Karpas-422 (cell line): ENCODE measurements at regions not wholly inside any gene's neighbourhood (a gene's known extent, or its start where the extent isn't known, plus 50 kb on each side); places are given as distances from the start of the nearest gene placed in this dataset.

ENCODE experiments used
- DNase-seq: peaks from one replicate; pipeline ENCODE4 v3.0.0-alpha.2; 2015
- H2AFZ ChIP-seq: fragments of 200-600 bp; sonication (generic); 2 replicates; pipeline ENCODE4 v1.6.1; 2014; ENCODE audit warnings: antibody characterized with exemption, low read length, mixed read lengths
- H3K27ac ChIP-seq: fragments of 200-600 bp; sonication (generic); 2 replicates; pipeline ENCODE4 v1.5.1; 2014; ENCODE audit warnings: mild to moderate bottlenecking, low read length, moderate library complexity
- H3K27me3 ChIP-seq: fragments of 200-600 bp; sonication (generic); 2 replicates; pipeline ENCODE4 v1.6.1; 2014; ENCODE audit warnings: low read length, mixed read lengths
- H3K36me3 ChIP-seq: fragments of 200-600 bp; sonication (generic); 2 replicates; pipeline ENCODE4 v1.6.1; 2014; ENCODE audit warnings: low read length, mixed read lengths; ENCODE audit not compliant: insufficient read depth
- H3K4me1 ChIP-seq: fragments of 200-600 bp; sonication (generic); 2 replicates; pipeline ENCODE4 v1.6.1; 2014; ENCODE audit warnings: mild to moderate bottlenecking, low read length, mixed read lengths
- H3K4me2 ChIP-seq: fragments of 200-600 bp; sonication (generic); 2 replicates; pipeline ENCODE4 v1.6.1; 2014; ENCODE audit warnings: low read length, low read depth, mild to moderate bottlenecking; ENCODE audit not compliant: poor library complexity, severe bottlenecking
- H3K4me3 ChIP-seq: fragments of 200-600 bp; sonication (generic); 2 replicates; pipeline ENCODE4 v1.5.1; 2014; ENCODE audit warnings: mild to moderate bottlenecking, antibody characterized with exemption, low read length, mixed read lengths
- H3K79me2 ChIP-seq: fragments of 200-600 bp; sonication (generic); 2 replicates; pipeline ENCODE4 v1.6.1; 2014; ENCODE audit warnings: mild to moderate bottlenecking, low read length, mixed read lengths
- H3K9ac ChIP-seq: fragments of 200-600 bp; sonication (generic); 2 replicates; pipeline ENCODE4 v1.6.0; 2014; ENCODE audit warnings: low read length
- H3K9me2 ChIP-seq: fragments of 200-600 bp; sonication (generic), shearing (Covaris generic); replicated peaks from 2 replicates; pipeline ENCODE4 v1.6.0; 2014; ENCODE audit warnings: mild to moderate bottlenecking, low read length, moderate library complexity; ENCODE audit not compliant: insufficient read depth
- H3K9me3 ChIP-seq: fragments of 300-700, 200-600 bp; sonication (generic); 2 replicates; pipeline ENCODE4 v1.6.1; 2014; ENCODE audit warnings: low read length, mixed read lengths
- H4K20me1 ChIP-seq: fragments of 200-600 bp; sonication (generic); 2 replicates; pipeline ENCODE4 v1.6.1; 2014; ENCODE audit warnings: mild to moderate bottlenecking, antibody characterized with exemption, low read length, low read depth; ENCODE audit not compliant: insufficient read depth

GRCh38 chr1:47561523-47562007 lies 123.7 kb downstream of the FOXD2 start:
- H3K9ac ChIP-seq, result no peak overlapping the region
- H3K9me3 ChIP-seq, result no peaks in the 10 kb centered on the region
- no peaks in the 10 kb centered on the region for H3K27me3 ChIP-seq
- DNase-seq, result no peak
- no peaks in the 10 kb centered on the region for H3K9me2 ChIP-seq
- no peaks in the 10 kb centered on the region for H3K36me3 ChIP-seq
- no peak overlapping the region for H3K27ac ChIP-seq
- H3K4me1 ChIP-seq, result peaks cover 19% of the 10 kb centered on the region
- no peak overlapping the region for H3K4me2 ChIP-seq
- no peak overlapping the region for H2AFZ ChIP-seq
- no peaks in the 10 kb centered on the region for H4K20me1 ChIP-seq
- H3K4me3 ChIP-seq, result no peak overlapping the region
- no peaks in the 10 kb centered on the region for H3K79me2 ChIP-seq

- H3K27me3 ChIP-seq, result no peaks in the 10 kb centered on the region
Observed at GRCh38 chr1:47562147-47562546, 124.3 kb downstream of the FOXD2 start.

GRCh38 chr1:47562799-47563198 lies 125.0 kb downstream of the FOXD2 start:
- H3K27ac ChIP-seq, result no peak overlapping the region
- H3K4me3 ChIP-seq, result no peak overlapping the region
- H3K36me3 ChIP-seq, result no peaks in the 10 kb centered on the region
- H2AFZ ChIP-seq, result no peak overlapping the region
- H3K9me3 ChIP-seq, result no peaks in the 10 kb centered on the region
- H4K20me1 ChIP-seq, result no peaks in the 10 kb centered on the region
- peaks cover 19% of the 10 kb centered on the region for H3K4me1 ChIP-seq
- H3K79me2 ChIP-seq, result no peaks in the 10 kb centered on the region
- H3K9me2 ChIP-seq, result no peaks in the 10 kb centered on the region
- H3K27me3 ChIP-seq, result no peaks in the 10 kb centered on the region
- H3K9ac ChIP-seq, result no peak overlapping the region
- DNase-seq, result no peak
- H3K4me2 ChIP-seq, result peak overlapping the region; percentile 9

More at GRCh38 chr1:47562147-47562546, 124.3 kb downstream of the FOXD2 start:
- Histone ChIP-seq H3K79me2 (no peaks in the 10 kb centered on the region), H3K4me1 (peaks cover 19% of the 10 kb centered on the region), H3K27ac (no peak overlapping the region), H3K9me3 (no peaks in the 10 kb centered on the region), H3K4me2 (peak overlapping the region; percentile 9), H3K4me3 (no peak overlapping the region), H4K20me1 (no peaks in the 10 kb centered on the region), H3K9ac (no peak overlapping the region), H3K9me2 (no peaks in the 10 kb centered on the region), H3K36me3 (no peaks in the 10 kb centered on the region), H2AFZ (no peak overlapping the region)
- DNase-seq, result no peak

- Histone ChIP-seq H3K9ac (no peak overlapping the region), H4K20me1 (no peaks in the 10 kb centered on the region), H3K36me3 (no peaks in the 10 kb centered on the region), H3K27ac (no peak overlapping the region), H3K79me2 (no peaks in the 10 kb centered on the region), H3K9me2 (no peaks in the 10 kb centered on the region), H2AFZ (no peak overlapping the region), H3K4me3 (no peak overlapping the region), H3K4me1 (peaks cover 19% of the 10 kb centered on the region), H3K9me3 (no peaks in the 10 kb centered on the region), H3K27me3 (no peaks in the 10 kb centered on the region), H3K4me2 (peak overlapping the region; percentile 9)
- DNase-seq, result no peak
Observed at GRCh38 chr1:47563201-47563600, 125.4 kb downstream of the FOXD2 start.

GRCh38 chr1:47564570-47564969 lies 126.7 kb downstream of the FOXD2 start:
- Histone ChIP-seq H3K79me2 (no peaks in the 10 kb centered on the region), H3K27ac (no peak overlapping the region), H3K9me2 (no peaks in the 10 kb centered on the region), H3K9ac (no peak overlapping the region), H4K20me1 (no peaks in the 10 kb centered on the region), H3K4me1 (peaks cover 26% of the 10 kb centered on the region), H2AFZ (no peak overlapping the region), H3K9me3 (no peaks in the 10 kb centered on the region), H3K27me3 (no peaks in the 10 kb centered on the region), H3K4me3 (no peak overlapping the region), H3K4me2 (no peak overlapping the region), H3K36me3 (no peaks in the 10 kb centered on the region)
- no peak for DNase-seq

GRCh38 chr1:47565092-47565491 lies 127.2 kb downstream of the FOXD2 start:
- no peaks in the 10 kb centered on the region for H3K79me2 ChIP-seq

GRCh38 chr1:47565676-47566075 lies 127.8 kb downstream of the FOXD2 start:
- Histone ChIP-seq H3K79me2 (no peaks in the 10 kb centered on the region), H3K4me2 (no peak overlapping the region), H3K9me2 (no peaks in the 10 kb centered on the region), H3K9ac (no peak overlapping the region), H3K9me3 (no peaks in the 10 kb centered on the region), H2AFZ (no peak overlapping the region), H3K36me3 (no peaks in the 10 kb centered on the region), H4K20me1 (no peaks in the 10 kb centered on the region), H3K4me3 (no peak overlapping the region), H3K27ac (no peak overlapping the region), H3K4me1 (peaks cover 38% of the 10 kb centered on the region), H3K27me3 (no peaks in the 10 kb centered on the region)
- no peak for DNase-seq

More at GRCh38 chr1:47565092-47565491, 127.2 kb downstream of the FOXD2 start:
- Histone ChIP-seq H3K4me3 (no peak overlapping the region), H3K9me3 (no peaks in the 10 kb centered on the region), H3K27me3 (no peaks in the 10 kb centered on the region), H3K4me2 (no peak overlapping the region), H3K36me3 (no peaks in the 10 kb centered on the region), H4K20me1 (no peaks in the 10 kb centered on the region), H3K9me2 (no peaks in the 10 kb centered on the region), H3K4me1 (peaks cover 32% of the 10 kb centered on the region), H3K27ac (no peak overlapping the region), H3K9ac (no peak overlapping the region), H2AFZ (no peak overlapping the region)
- no peak for DNase-seq

- peaks cover 24% of the 10 kb centered on the region for H3K4me1 ChIP-seq
- no peaks in the 10 kb centered on the region for H3K79me2 ChIP-seq
- no peaks in the 10 kb centered on the region for H4K20me1 ChIP-seq
- H3K36me3 ChIP-seq, result no peaks in the 10 kb centered on the region
- H3K27me3 ChIP-seq, result no peaks in the 10 kb centered on the region
- H3K9me3 ChIP-seq, result no peaks in the 10 kb centered on the region
- H3K27ac ChIP-seq, result no peak overlapping the region
- H2AFZ ChIP-seq, result no peak overlapping the region
- no peak overlapping the region for H3K9ac ChIP-seq
- H3K4me2 ChIP-seq, result no peak overlapping the region
- no peaks in the 10 kb centered on the region for H3K9me2 ChIP-seq
- DNase-seq, result no peak
- no peak overlapping the region for H3K4me3 ChIP-seq
Observed at GRCh38 chr1:47568763-47569162, 130.9 kb downstream of the FOXD2 start.

GRCh38 chr1:47569261-47569660 lies 131.4 kb downstream of the FOXD2 start:
- Histone ChIP-seq H3K27me3 (no peaks in the 10 kb centered on the region), H2AFZ (no peak overlapping the region), H3K79me2 (no peaks in the 10 kb centered on the region), H3K4me2 (no peak overlapping the region), H3K9ac (no peak overlapping the region), H3K4me1 (peaks cover 22% of the 10 kb centered on the region), H4K20me1 (no peaks in the 10 kb centered on the region), H3K27ac (no peak overlapping the region), H3K9me3 (no peaks in the 10 kb centered on the region), H3K9me2 (no peaks in the 10 kb centered on the region), H3K4me3 (no peak overlapping the region), H3K36me3 (no peaks in the 10 kb centered on the region)
- DNase-seq, result no peak
